Trophoblast cell (in vitro differentiated cells and primary cell): ENCODE measurements at regions not wholly inside any gene's neighbourhood (a gene's known extent, or its start where the extent isn't known, plus 50 kb on each side); places are given as distances from the start of the nearest gene placed in this dataset.

Source experiments
- DNase-seq, 2 donors: peaks; one replicate each; pipeline ENCODE4 v3.0.0-alpha.2; 2016
- H2AFZ ChIP-seq: 2 replicates; pipeline ENCODE4 v1.6.1; 2013; ENCODE audit warnings: low read length, moderate library complexity, mild to moderate bottlenecking; ENCODE audit not compliant: insufficient read depth, poor library complexity
- H2AK5ac ChIP-seq: 2 replicates; pipeline ENCODE4 v1.6.1; 2013; ENCODE audit warnings: mild to moderate bottlenecking, low read length
- H2BK120ac ChIP-seq: 2 replicates; pipeline ENCODE4 v1.6.1; 2013; ENCODE audit warnings: low read length, mild to moderate bottlenecking, moderate library complexity; ENCODE audit not compliant: insufficient read depth, poor library complexity
- H2BK12ac ChIP-seq: 2 replicates; pipeline ENCODE4 v1.6.1; 2013; ENCODE audit warnings: mild to moderate bottlenecking, low read length, moderate library complexity
- H2BK5ac ChIP-seq: 2 replicates; pipeline ENCODE4 v1.6.1; 2013; ENCODE audit warnings: low read length, low read depth, moderate library complexity, mild to moderate bottlenecking; ENCODE audit not compliant: poor library complexity
- H3K14ac ChIP-seq: 2 replicates; pipeline ENCODE4 v1.6.1; 2013; ENCODE audit warnings: mild to moderate bottlenecking, low read length
- H3K18ac ChIP-seq: 2 replicates; pipeline ENCODE4 v1.6.1; 2013; ENCODE audit warnings: mild to moderate bottlenecking, low read length
- H3K23ac ChIP-seq: 2 replicates; pipeline ENCODE4 v1.6.1; 2013; ENCODE audit warnings: low read length
- H3K27ac ChIP-seq: 2 replicates; pipeline ENCODE4 v1.5.1; 2013; ENCODE audit warnings: low read depth, mild to moderate bottlenecking, inconsistent platforms, low read length, moderate library complexity
- H3K27me3 ChIP-seq: 2 replicates; pipeline ENCODE4 v1.6.1; 2013; ENCODE audit warnings: inconsistent platforms, mild to moderate bottlenecking, low read length, moderate library complexity; ENCODE audit not compliant: insufficient read depth
- H3K36me3 ChIP-seq, 2 experiments: 1 replicate in 1 of 2; 2 replicates in 1 of 2; pipeline ENCODE4 v1.6.1; 2013; ENCODE audit warnings: low read length in 2 of 2, mild to moderate bottlenecking in 2 of 2, moderate library complexity in 1 of 2; ENCODE audit not compliant: insufficient read depth in 2 of 2, control insufficient read depth in 1 of 2
- H3K4ac ChIP-seq: 2 replicates; pipeline ENCODE4 v1.6.1; 2013; ENCODE audit warnings: low read depth, mild to moderate bottlenecking, low read length, moderate library complexity
- H3K4me1 ChIP-seq, 2 experiments: 1 replicate in 1 of 2; 2 replicates in 1 of 2; pipeline ENCODE4 v1.6.1; 2013; ENCODE audit warnings: low read length in 2 of 2, mild to moderate bottlenecking in 2 of 2, moderate library complexity in 1 of 2; ENCODE audit not compliant: insufficient read depth in 2 of 2, control insufficient read depth in 1 of 2
- H3K4me2 ChIP-seq: 2 replicates; pipeline ENCODE4 v1.6.1; 2013; ENCODE audit warnings: inconsistent platforms, mild to moderate bottlenecking, low read length, moderate library complexity
- H3K4me3 ChIP-seq: 2 replicates; pipeline ENCODE4 v1.5.1; 2013; ENCODE audit warnings: mild to moderate bottlenecking, low read depth, low read length, inconsistent platforms
- H3K79me1 ChIP-seq: one replicate; pipeline ENCODE4 v1.6.1; 2013; ENCODE audit warnings: low read length
- H3K79me2 ChIP-seq: 2 replicates; pipeline ENCODE4 v1.6.1; 2013; ENCODE audit warnings: low read length, mild to moderate bottlenecking; ENCODE audit not compliant: control insufficient read depth, insufficient read depth, poor library complexity
- H3K9ac ChIP-seq: 2 replicates; pipeline ENCODE4 v1.6.1; 2013; ENCODE audit warnings: mild to moderate bottlenecking, low read length
- H3K9me3 ChIP-seq: 2 replicates; pipeline ENCODE4 v1.6.1; 2013; ENCODE audit warnings: low read depth, mild to moderate bottlenecking, control low read depth, inconsistent platforms, low read length; ENCODE audit not compliant: insufficient read depth
- H4K12ac ChIP-seq: 2 replicates; pipeline ENCODE4 v1.6.1; 2013; ENCODE audit warnings: low read depth, mild to moderate bottlenecking, low read length, moderate library complexity
- H4K8ac ChIP-seq: 2 replicates; pipeline ENCODE4 v1.6.1; 2013; ENCODE audit warnings: low read depth, mild to moderate bottlenecking, low read length, moderate library complexity
- H4K91ac ChIP-seq: one replicate; pipeline ENCODE4 v1.6.1; 2013; ENCODE audit warnings: low read depth, mild to moderate bottlenecking, low read length, moderate library complexity
- WGBS: extraction: QIAGEN DNeasy Blood & Tissue Kit; methylation state at CpG from one replicate; pipeline ENCODE4 v1.1.7; 2013; ENCODE audit warnings: missing lambda C conversion rate; ENCODE audit not compliant: insufficient read length, insufficient coverage; ENCODE audit errors: extremely low coverage; 5-methylcytosine and 5-hydroxymethylcytosine counted together

DNA sequence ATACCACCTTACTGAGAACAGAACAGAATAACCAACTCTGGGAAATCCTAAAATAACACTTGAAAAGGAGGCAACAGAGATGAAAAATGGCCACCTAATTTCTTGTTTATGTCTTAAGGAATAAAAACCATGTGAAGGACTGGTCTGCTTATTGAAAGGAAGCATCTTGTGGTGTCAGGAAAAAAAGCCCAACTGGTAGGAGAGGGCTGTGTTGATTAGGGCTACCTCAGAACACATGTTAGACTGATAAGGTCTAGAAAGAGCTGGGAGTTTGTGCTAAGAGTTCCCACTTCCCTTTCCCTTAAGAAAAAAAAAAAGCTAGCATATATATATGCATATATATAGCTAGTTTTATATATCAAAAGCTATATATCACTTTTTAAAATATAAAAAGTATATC, 425.3 kb upstream of the BTBD3 start:
- no peaks in the 10 kb centered on the region for H3K79me2 ChIP-seq
- H2BK120ac ChIP-seq: no peak overlapping the region
- H4K91ac ChIP-seq: no peak overlapping the region
- H3K79me1 ChIP-seq: no peaks in the 10 kb centered on the region
- H2BK12ac ChIP-seq: no peak overlapping the region
- H3K9me3 ChIP-seq: no peaks in the 10 kb centered on the region
- H3K36me3 ChIP-seq: peaks cover 0 to 2% of the 10 kb centered on the region in 2 experiments
- peaks cover 4 to 6% of the 10 kb centered on the region in 2 experiments for H3K4me1 ChIP-seq
- H3K4me3 ChIP-seq: no peak overlapping the region
- H3K23ac ChIP-seq: no peak overlapping the region
- no peak overlapping the region for H2AK5ac ChIP-seq
- no peak overlapping the region for H3K4ac ChIP-seq
- H3K14ac ChIP-seq: no peak overlapping the region
- no peak overlapping the region for H3K27ac ChIP-seq
- H3K4me2 ChIP-seq: no peak overlapping the region
- no peak overlapping the region for H3K9ac ChIP-seq
- DNase-seq: no peak
- H2BK5ac ChIP-seq: no peak overlapping the region
- no peak overlapping the region for H4K12ac ChIP-seq
- H3K27me3 ChIP-seq: no peaks in the 10 kb centered on the region
- no peak overlapping the region for H4K8ac ChIP-seq
- no peak overlapping the region for H2AFZ ChIP-seq
- H3K18ac ChIP-seq: no peak overlapping the region

DNA sequence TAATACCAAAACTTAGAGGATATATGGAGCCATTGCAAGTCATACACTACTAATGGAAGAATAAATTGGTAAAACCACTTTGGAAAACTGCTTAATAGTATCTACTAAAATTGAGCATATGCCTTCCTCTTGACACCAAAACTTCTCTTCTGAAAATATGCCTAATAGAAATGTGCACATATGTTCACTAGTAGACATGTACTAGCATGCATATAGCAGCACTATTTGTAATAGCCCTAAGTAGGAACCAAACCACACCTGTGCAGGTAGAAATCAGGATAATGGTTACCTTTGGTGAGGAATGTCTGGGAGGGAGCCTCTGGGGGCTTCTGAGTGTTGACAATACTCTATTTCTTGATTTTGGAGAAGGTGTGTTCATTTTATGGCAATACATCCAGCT, 424.8 kb upstream of the BTBD3 start:
- H3K27ac ChIP-seq: no peak overlapping the region
- H4K12ac ChIP-seq: no peak overlapping the region
- H3K4me1 ChIP-seq: peaks cover 4 to 6% of the 10 kb centered on the region in 2 experiments

DNA sequence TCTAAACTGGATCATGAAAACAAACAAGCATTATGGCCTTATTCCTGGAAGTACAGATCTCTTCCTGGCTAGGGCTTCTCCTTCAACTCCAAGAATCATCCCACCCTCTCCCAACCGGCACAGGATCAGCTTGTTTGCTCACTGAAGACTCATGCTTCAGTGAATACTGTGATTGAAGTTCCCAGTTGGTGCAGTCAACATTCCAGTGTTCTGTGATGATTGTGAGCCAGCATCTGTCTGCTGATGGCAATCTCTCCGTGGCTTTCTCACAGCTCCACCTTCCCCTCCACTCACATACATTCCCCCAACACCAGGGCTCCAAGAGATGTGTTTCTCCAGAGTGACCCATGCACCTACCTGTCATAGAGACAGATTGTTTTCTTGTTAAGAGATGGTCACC, 421.3 kb upstream of the BTBD3 start:
- no peak overlapping the region for H2AFZ ChIP-seq
- no peak overlapping the region for H4K91ac ChIP-seq
- peaks cover 6 to 8% of the 10 kb centered on the region in 2 experiments for H3K4me1 ChIP-seq
- H3K27me3 ChIP-seq: no peaks in the 10 kb centered on the region
- peak; percentile 70 to 82 for DNase-seq
- no peak overlapping the region for H3K23ac ChIP-seq
- H2BK12ac ChIP-seq: no peak overlapping the region
- H3K36me3 ChIP-seq: peaks cover 0 to 2% of the 10 kb centered on the region in 2 experiments
- H2AK5ac ChIP-seq: no peak overlapping the region
- no peak overlapping the region for H3K9ac ChIP-seq
- H3K79me2 ChIP-seq: no peaks in the 10 kb centered on the region
- H3K14ac ChIP-seq: no peak overlapping the region
- no peaks in the 10 kb centered on the region for H3K79me1 ChIP-seq
- no peak overlapping the region for H4K8ac ChIP-seq
- H4K12ac ChIP-seq: no peak overlapping the region
- no peaks in the 10 kb centered on the region for H3K9me3 ChIP-seq
- H3K27ac ChIP-seq: no peak overlapping the region
- no peak overlapping the region for H3K18ac ChIP-seq
- no CpG with 5 or more reads among the region's 2 CpGs for WGBS
- no peak overlapping the region for H3K4me3 ChIP-seq
- H2BK5ac ChIP-seq: no peak overlapping the region
- no peak overlapping the region for H2BK120ac ChIP-seq
- no peak overlapping the region for H3K4me2 ChIP-seq
- no peak overlapping the region for H3K4ac ChIP-seq

More for the DNA sequence above, 424.8 kb upstream of the BTBD3 start:
- no peak overlapping the region for H3K23ac ChIP-seq
- no peak overlapping the region for H3K4me3 ChIP-seq
- no peak overlapping the region for H2BK12ac ChIP-seq
- no peaks in the 10 kb centered on the region for H3K79me1 ChIP-seq
- H2AFZ ChIP-seq: no peak overlapping the region
- no peak overlapping the region for H3K18ac ChIP-seq
- H3K9me3 ChIP-seq: no peaks in the 10 kb centered on the region
- H3K27me3 ChIP-seq: no peaks in the 10 kb centered on the region
- H4K8ac ChIP-seq: no peak overlapping the region
- no peak overlapping the region for H2BK120ac ChIP-seq
- no peak overlapping the region for H2BK5ac ChIP-seq
- no peak for DNase-seq
- H2AK5ac ChIP-seq: no peak overlapping the region
- peaks cover 0 to 2% of the 10 kb centered on the region in 2 experiments for H3K36me3 ChIP-seq
- no peak overlapping the region for H3K9ac ChIP-seq
- no peak overlapping the region for H3K4me2 ChIP-seq
- no peaks in the 10 kb centered on the region for H3K79me2 ChIP-seq
- no peak overlapping the region for H3K4ac ChIP-seq
- H4K91ac ChIP-seq: no peak overlapping the region
- H3K14ac ChIP-seq: no peak overlapping the region

DNA sequence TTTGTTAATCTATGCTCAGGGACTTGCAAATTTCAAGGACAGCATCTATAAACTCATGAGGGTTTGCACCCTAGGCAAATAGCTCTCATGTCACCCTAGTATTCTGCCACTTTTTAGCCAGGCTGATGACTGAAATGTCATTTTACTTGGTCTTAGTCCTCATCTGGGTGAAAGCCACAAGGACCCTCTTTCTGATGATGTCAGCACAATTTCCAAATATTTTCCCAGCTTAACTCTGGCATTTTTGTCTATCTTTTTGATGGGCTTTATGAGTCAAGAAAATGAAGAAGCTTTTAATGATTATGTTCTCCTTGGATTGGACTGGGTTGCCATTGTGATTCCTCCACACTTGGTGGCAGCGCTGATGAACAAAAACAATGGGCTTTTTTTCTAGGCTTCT, 420.1 kb upstream of the BTBD3 start:
- H3K23ac ChIP-seq: no peak overlapping the region
- H2BK12ac ChIP-seq: no peak overlapping the region
- H2AK5ac ChIP-seq: no peak overlapping the region
- peak in 1 of 2 donors; percentile 10 for DNase-seq
- H3K4me2 ChIP-seq: no peak overlapping the region
- H2BK120ac ChIP-seq: no peak overlapping the region
- no CpG with 5 or more reads among the region's 1 CpG for WGBS
- H3K36me3 ChIP-seq: no peaks in the 10 kb centered on the region
- H3K79me2 ChIP-seq: no peaks in the 10 kb centered on the region
- H3K14ac ChIP-seq: no peak overlapping the region
- H4K12ac ChIP-seq: no peak overlapping the region
- no peak overlapping the region for H3K4ac ChIP-seq
- no peak overlapping the region for H3K27ac ChIP-seq
- no peaks in the 10 kb centered on the region for H3K27me3 ChIP-seq
- H2BK5ac ChIP-seq: no peak overlapping the region
- no peak overlapping the region for H3K18ac ChIP-seq
- H4K91ac ChIP-seq: no peak overlapping the region
- H3K4me3 ChIP-seq: no peak overlapping the region
- H3K79me1 ChIP-seq: no peaks in the 10 kb centered on the region
- no peaks in the 10 kb centered on the region for H3K9me3 ChIP-seq
- no peak overlapping the region for H2AFZ ChIP-seq
- H4K8ac ChIP-seq: no peak overlapping the region
- H3K9ac ChIP-seq: no peak overlapping the region
- peaks cover 6 to 8% of the 10 kb centered on the region in 2 experiments for H3K4me1 ChIP-seq
